Mesenchymal stem cell (in vitro differentiated cells and primary cell): ENCODE measurements at regions not wholly inside any gene's neighbourhood (a gene's known extent, or its start where the extent isn't known, plus 50 kb on each side); places are given as distances from the start of the nearest gene placed in this dataset.
"Not testable (repeated sequence)": the region's sequence is repeated elsewhere in the genome, so short reads cannot be mapped to it uniquely, and the experiment has no call there.

Source experiments
- DNase-seq: peaks from one replicate; pipeline ENCODE4 v3.0.0-alpha.2; 2013
- H2AFZ ChIP-seq: one replicate; pipeline ENCODE4 v1.6.1; 2013; ENCODE audit warnings: low read depth, mild to moderate bottlenecking, control low read depth, inconsistent platforms, low read length, moderate library complexity
- H2AK5ac ChIP-seq: 2 replicates; pipeline ENCODE4 v1.6.1; 2013; ENCODE audit warnings: low read length, moderate library complexity, mild to moderate bottlenecking, inconsistent platforms; ENCODE audit not compliant: severe bottlenecking
- H2BK120ac ChIP-seq: one replicate; pipeline ENCODE4 v1.6.1; 2013; ENCODE audit warnings: low read depth, mild to moderate bottlenecking, inconsistent platforms, low read length, moderate library complexity
- H2BK12ac ChIP-seq, 2 experiments: one replicate each; pipeline ENCODE4 v1.6.1; 2013; ENCODE audit warnings: inconsistent platforms in 2 of 2, low read length in 2 of 2, mild to moderate bottlenecking in 2 of 2, moderate library complexity in 2 of 2, control low read depth in 1 of 2
- H2BK15ac ChIP-seq: one replicate; pipeline ENCODE4 v1.6.1; 2013; ENCODE audit warnings: mild to moderate bottlenecking, low read depth, inconsistent platforms; ENCODE audit not compliant: poor library complexity, severe bottlenecking
- H2BK5ac ChIP-seq: 2 replicates; pipeline ENCODE4 v1.6.1; 2013; ENCODE audit warnings: low read depth, mild to moderate bottlenecking, low read length, control low read depth, inconsistent platforms; ENCODE audit not compliant: poor library complexity, severe bottlenecking
- H3K14ac ChIP-seq, 2 experiments: one replicate each; pipeline ENCODE4 v1.6.1; 2013; ENCODE audit warnings: inconsistent platforms in 2 of 2, low read length in 2 of 2, control low read depth in 1 of 2, mild to moderate bottlenecking in 1 of 2, moderate library complexity in 1 of 2
- H3K18ac ChIP-seq, 2 experiments: one replicate each; pipeline ENCODE4 v1.6.1; 2013; ENCODE audit warnings: inconsistent platforms in 2 of 2, low read length in 2 of 2, control low read depth in 1 of 2, low read depth in 1 of 2, mild to moderate bottlenecking in 1 of 2
- H3K23ac ChIP-seq, 2 experiments: one replicate each; pipeline ENCODE4 v1.6.1; 2013; ENCODE audit warnings: inconsistent platforms in 2 of 2, low read length in 2 of 2, mild to moderate bottlenecking in 2 of 2, moderate library complexity in 2 of 2, control low read depth in 1 of 2
- H3K27ac ChIP-seq: 2 replicates; pipeline ENCODE4 v1.5.1; 2013; ENCODE audit warnings: mild to moderate bottlenecking, moderate library complexity, low read length, control low read depth, inconsistent platforms; ENCODE audit not compliant: poor library complexity, severe bottlenecking
- H3K27me3 ChIP-seq, 2 experiments: 2 replicates each; pipeline versions ENCODE4 v1.6.1 to v1.7.0; 2013; ENCODE audit warnings: low read length in 2 of 2, mild to moderate bottlenecking in 2 of 2, moderate library complexity in 2 of 2, control low read depth in 1 of 2, inconsistent platforms in 1 of 2; ENCODE audit not compliant: control insufficient read depth in 1 of 2, insufficient read depth in 1 of 2
- H3K36me3 ChIP-seq, 2 experiments: 2 replicates each; pipeline versions ENCODE4 v1.6.1 to v1.7.0; 2013; ENCODE audit warnings: low read length in 2 of 2, control low read depth in 1 of 2, inconsistent platforms in 1 of 2, low read depth in 1 of 2, mild to moderate bottlenecking in 1 of 2; ENCODE audit not compliant: insufficient read depth in 2 of 2, control insufficient read depth in 1 of 2
- H3K4ac ChIP-seq, 2 experiments: one replicate each; pipeline ENCODE4 v1.6.1; 2013; ENCODE audit warnings: inconsistent platforms in 2 of 2, low read length in 2 of 2, mild to moderate bottlenecking in 2 of 2, moderate library complexity in 2 of 2, control low read depth in 1 of 2, low read depth in 1 of 2
- H3K4me1 ChIP-seq: 2 replicates; pipeline ENCODE4 v1.6.1; 2013; ENCODE audit warnings: low read depth, low read length, control low read depth; ENCODE audit not compliant: control insufficient read depth, insufficient read depth
- H3K4me2 ChIP-seq: 2 replicates; pipeline ENCODE4 v1.6.1; 2013; ENCODE audit warnings: low read length, mild to moderate bottlenecking, inconsistent platforms; ENCODE audit not compliant: poor library complexity, severe bottlenecking
- H3K4me3 ChIP-seq, 2 experiments: 2 replicates each; pipeline versions ENCODE4 v1.5.1 to v1.7.0; 2013; ENCODE audit warnings: low read length in 2 of 2, mild to moderate bottlenecking in 2 of 2, control low read depth in 1 of 2, low read depth in 1 of 2; ENCODE audit not compliant: insufficient read depth in 1 of 2
- H3K79me1 ChIP-seq: replicated peaks from 2 replicates; pipeline ENCODE4 v1.6.1; 2013; ENCODE audit warnings: mild to moderate bottlenecking, control low read depth, low read length, inconsistent platforms; ENCODE audit not compliant: poor library complexity, severe bottlenecking
- H3K9ac ChIP-seq: 2 replicates; pipeline ENCODE4 v1.7.0; 2013; ENCODE audit warnings: mild to moderate bottlenecking, low read length, moderate library complexity
- H3K9me3 ChIP-seq: 2 replicates; pipeline ENCODE4 v1.7.0; 2013; ENCODE audit warnings: mild to moderate bottlenecking, low read length; ENCODE audit not compliant: control insufficient read depth
- H4K8ac ChIP-seq: one replicate; pipeline ENCODE4 v1.6.1; 2013; ENCODE audit warnings: inconsistent platforms, mild to moderate bottlenecking, low read length, moderate library complexity
- H4K91ac ChIP-seq: one replicate; pipeline ENCODE4 v1.6.1; 2013; ENCODE audit warnings: mild to moderate bottlenecking, low read length, inconsistent platforms
- WGBS: methylation state at CpG from one replicate; pipeline ENCODE4 v1.1.7; 2013; ENCODE audit warnings: mixed read lengths; 5-methylcytosine and 5-hydroxymethylcytosine counted together

DNA sequence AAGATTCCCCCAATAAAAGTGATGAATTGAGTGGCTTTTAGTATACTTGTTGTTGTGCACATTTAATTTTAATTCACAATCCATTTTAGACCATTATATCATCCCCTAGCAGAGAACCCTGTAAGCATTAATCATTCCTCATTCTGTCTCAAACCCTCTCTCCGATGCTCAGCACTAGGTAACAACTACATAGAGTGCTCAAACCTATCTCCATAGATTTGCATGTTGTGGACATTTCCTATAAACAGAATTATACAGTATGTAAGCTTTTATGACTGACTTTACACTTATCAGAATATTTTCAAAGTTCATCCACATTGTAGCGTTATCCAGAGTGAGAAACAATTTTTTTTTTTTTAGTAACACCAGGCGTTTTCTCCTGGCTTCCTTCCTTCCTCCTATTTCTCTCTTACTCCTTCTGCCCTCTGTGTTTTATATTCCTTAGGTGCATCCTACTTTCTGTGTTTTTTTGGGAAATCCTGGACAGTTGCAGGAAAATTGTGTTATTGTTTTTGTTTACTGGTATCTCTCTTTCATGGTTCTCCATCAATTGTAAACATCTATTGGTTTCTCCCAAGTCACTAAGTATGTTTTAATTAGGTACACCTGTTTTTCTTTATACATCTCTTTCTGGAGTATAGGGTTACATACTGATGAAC is 1528.0 kb upstream of the TPTE start:
- Histone ChIP-seq H2BK15ac (no peak overlapping the region), H4K8ac (no peak overlapping the region), H3K27me3 (no peaks in the 10 kb centered on the region), H2BK5ac (no peak overlapping the region), H3K23ac (no peak overlapping the region), H3K9ac (no peak overlapping the region), H3K27ac (no peak overlapping the region), H3K4ac (no peak overlapping the region), H3K4me1 (no peaks in the 10 kb centered on the region), H2AK5ac (no peak overlapping the region), H3K4me2 (no peak overlapping the region), H3K4me3 (no peak overlapping the region), H3K14ac (no peak overlapping the region), H2AFZ (no peak overlapping the region), H3K79me1 (no peaks in the 10 kb centered on the region), H2BK12ac (no peak overlapping the region), H4K91ac (no peak overlapping the region), H3K9me3 (peaks cover 33% of the 10 kb centered on the region), H2BK120ac (no peak overlapping the region), H3K18ac (no peak overlapping the region), H3K36me3 (no peaks in the 10 kb centered on the region)
- 30% methylated on average over 3 of the region's 3 CpGs for WGBS
- DNase-seq, result no peak

DNA sequence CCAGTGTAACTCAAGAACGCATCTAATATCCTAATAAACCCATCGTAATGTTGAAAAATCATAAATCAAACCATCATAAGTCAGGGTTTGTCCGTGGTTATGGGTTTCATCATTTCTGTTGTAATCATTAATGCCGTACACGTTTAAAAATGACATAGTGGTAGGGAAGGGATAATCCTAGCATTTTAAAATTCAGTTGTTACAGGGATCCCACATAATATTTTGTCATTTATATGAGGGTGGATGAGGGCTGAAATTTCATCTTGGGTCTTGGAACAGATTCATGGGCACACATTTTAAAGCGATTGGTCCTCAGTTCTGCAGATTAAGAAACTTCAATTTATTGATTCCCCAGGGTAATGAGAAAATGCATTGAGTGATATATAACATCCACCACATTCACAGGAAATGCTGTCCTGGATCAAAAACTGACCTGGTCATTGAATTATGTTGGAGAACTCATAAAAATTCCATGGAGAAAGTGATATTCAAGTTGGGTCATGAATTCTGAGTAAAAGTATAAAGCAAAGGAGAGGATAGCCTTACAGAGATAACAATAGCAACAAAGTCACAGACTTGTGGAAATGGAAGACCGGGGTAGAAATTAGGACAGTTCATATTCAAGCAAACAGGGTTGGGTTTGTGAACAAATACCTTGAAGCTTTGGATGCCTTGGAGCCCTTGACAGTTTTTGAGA is 1527.3 kb upstream of the TPTE start:
- Histone ChIP-seq H2BK5ac (no peak overlapping the region), H3K36me3 (no peaks in the 10 kb centered on the region), H3K27ac (no peak overlapping the region), H3K14ac (no peak overlapping the region), H3K79me1 (no peaks in the 10 kb centered on the region), H3K9ac (no peak overlapping the region), H4K91ac (no peak overlapping the region), H3K4me2 (no peak overlapping the region), H2BK12ac (no peak overlapping the region), H4K8ac (no peak overlapping the region), H3K4me1 (no peaks in the 10 kb centered on the region), H2AK5ac (no peak overlapping the region), H3K4ac (no peak overlapping the region), H3K9me3 (peaks cover 29% of the 10 kb centered on the region), H2BK15ac (no peak overlapping the region), H3K4me3 (no peak overlapping the region), H2BK120ac (no peak overlapping the region), H2AFZ (no peak overlapping the region), H3K27me3 (no peaks in the 10 kb centered on the region), H3K18ac (no peak overlapping the region), H3K23ac (no peak overlapping the region)
- DNase-seq, result no peak
- 55% methylated on average over 7 of the region's 7 CpGs for WGBS

- Histone ChIP-seq H3K27me3 (no peaks in the 10 kb centered on the region), H3K27ac (no peak overlapping the region), H2BK120ac (no peak overlapping the region), H3K36me3 (no peaks in the 10 kb centered on the region), H4K8ac (no peak overlapping the region), H3K14ac (no peak overlapping the region), H3K4ac (no peak overlapping the region), H2AFZ (no peak overlapping the region), H3K18ac (no peak overlapping the region), H3K4me1 (no peaks in the 10 kb centered on the region), H2BK5ac (no peak overlapping the region), H3K23ac (no peak overlapping the region), H3K9me3 (peaks cover 23% of the 10 kb centered on the region), H4K91ac (no peak overlapping the region), H2BK15ac (no peak overlapping the region), H3K79me1 (no peaks in the 10 kb centered on the region), H3K9ac (no peak overlapping the region), H3K4me2 (no peak overlapping the region), H2BK12ac (no peak overlapping the region), H3K4me3 (no peak overlapping the region), H2AK5ac (no peak overlapping the region)
- WGBS, result 48% methylated on average over 3 of the region's 7 CpGs
- no peak for DNase-seq
Observed at GRCh38 chr21:8994640-8995511, 1526.5 kb upstream of the TPTE start.

DNA sequence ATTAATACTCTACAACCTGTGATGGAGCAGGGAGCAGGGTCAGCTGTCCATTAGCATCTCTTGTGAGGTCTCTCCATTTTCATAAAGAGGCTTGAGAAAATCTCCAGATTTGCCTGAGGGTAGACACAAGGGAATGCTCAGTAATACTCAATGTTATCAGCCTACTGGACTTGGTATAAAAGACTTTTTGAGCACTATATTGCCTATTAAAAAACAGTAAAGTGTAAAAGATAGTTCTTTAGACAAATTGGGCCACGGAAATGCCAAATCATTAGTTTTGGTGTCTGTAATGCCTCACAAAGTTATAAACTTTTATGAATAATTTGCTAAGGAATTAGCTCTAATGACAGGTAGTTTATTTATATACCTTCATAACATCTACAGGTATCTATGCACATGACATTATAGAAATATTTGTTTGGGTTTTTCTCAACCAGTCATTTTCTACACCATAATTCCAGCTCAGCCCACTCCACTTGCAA is 1524.9 kb upstream of the TPTE start:
- not testable (repeated sequence) for H3K27ac ChIP-seq, H2AFZ ChIP-seq, H2BK15ac ChIP-seq, H2BK120ac ChIP-seq, H3K4ac ChIP-seq, H3K79me1 ChIP-seq, H4K8ac ChIP-seq, H4K91ac ChIP-seq, DNase-seq, H3K4me1 ChIP-seq, H3K36me3 ChIP-seq, H3K23ac ChIP-seq, H3K27me3 ChIP-seq, H3K4me3 ChIP-seq, H2BK5ac ChIP-seq, H2AK5ac ChIP-seq, H3K4me2 ChIP-seq, H2BK12ac ChIP-seq, H3K18ac ChIP-seq, H3K14ac ChIP-seq, H3K9ac ChIP-seq
- H3K9me3 ChIP-seq, result peaks cover 15% of the 10 kb centered on the region
- WGBS, result no CpG with 5 or more reads among the region's 1 CpG
